ENCODE measurements at regions not wholly inside any gene's neighbourhood (a gene's known extent, or its start where the extent isn't known, plus 50 kb on each side); places are given as distances from the start of the nearest gene placed in this dataset.
"Not testable (repeated sequence)": the region's sequence is repeated elsewhere in the genome, so short reads cannot be mapped to it uniquely, and the experiment has no call there.

DNA sequence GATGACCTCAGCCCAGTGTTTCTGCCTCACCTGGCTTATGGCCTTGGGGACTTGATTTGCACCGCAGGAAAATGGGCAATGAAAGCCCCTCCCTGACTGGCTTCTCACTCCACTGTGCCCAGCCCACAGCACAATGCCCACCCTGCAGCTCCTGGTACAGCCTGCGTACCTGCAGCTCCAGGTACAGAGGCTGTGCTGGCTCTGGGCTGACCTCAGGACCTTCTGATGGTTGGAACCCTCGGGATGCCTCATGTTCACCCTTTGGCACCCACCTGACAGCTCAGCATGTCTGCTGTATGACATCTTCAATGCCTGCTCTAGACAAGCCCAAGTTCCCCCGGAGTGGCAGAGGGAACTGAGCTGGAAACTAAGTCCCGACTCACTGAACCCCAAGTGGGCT is 87.1 kb downstream of the ALG10 start:
- no peak for DNase-seq (ENCODE audit: low read depth)
- no peak overlapping the region for H3K4me3 ChIP-seq (ENCODE audit: low read depth, low read length)
- TF ChIP-seq, protein P1, sequence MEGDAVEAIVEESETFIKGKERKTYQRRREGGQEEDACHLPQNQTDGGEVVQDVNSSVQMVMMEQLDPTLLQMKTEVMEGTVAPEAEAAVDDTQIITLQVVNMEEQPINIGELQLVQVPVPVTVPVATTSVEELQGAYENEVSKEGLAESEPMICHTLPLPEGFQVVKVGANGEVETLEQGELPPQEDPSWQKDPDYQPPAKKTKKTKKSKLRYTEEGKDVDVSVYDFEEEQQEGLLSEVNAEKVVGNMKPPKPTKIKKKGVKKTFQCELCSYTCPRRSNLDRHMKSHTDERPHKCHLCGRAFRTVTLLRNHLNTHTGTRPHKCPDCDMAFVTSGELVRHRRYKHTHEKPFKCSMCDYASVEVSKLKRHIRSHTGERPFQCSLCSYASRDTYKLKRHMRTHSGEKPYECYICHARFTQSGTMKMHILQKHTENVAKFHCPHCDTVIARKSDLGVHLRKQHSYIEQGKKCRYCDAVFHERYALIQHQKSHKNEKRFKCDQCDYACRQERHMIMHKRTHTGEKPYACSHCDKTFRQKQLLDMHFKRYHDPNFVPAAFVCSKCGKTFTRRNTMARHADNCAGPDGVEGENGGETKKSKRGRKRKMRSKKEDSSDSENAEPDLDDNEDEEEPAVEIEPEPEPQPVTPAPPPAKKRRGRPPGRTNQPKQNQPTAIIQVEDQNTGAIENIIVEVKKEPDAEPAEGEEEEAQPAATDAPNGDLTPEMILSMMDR (IDR thresholded peaks at IDR 0.05; ENCODE audit: low read depth, low read length, missing control alignments): no peak

DNA sequence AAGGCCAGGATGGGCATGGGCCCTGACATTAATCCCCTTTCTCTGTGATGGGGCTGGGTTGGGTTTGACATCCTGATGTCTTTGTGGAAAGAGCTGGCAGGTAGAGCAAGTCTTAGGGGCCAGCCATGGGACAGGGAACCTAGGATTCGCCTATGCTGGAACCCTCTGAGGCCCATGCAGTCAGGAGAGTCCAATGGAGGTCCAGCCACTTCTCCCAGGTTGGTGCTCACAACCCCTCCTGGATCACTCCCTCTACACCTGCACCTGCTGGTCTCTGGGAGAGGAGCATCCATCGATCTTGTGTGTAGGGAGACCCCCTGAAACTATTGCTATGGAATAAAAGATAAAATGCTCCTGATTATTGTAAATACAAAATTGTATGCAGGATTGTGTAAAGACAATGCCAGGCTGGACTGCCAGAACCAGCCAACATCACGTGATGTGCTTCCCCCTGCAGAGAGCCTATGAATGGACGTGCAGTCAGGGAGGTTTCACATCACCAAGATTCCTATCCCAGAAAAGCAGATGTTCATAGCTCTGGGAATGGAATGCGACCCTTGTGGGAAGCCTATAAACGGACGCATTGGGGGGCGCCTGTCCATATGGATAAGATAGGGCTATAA is 87.7 kb downstream of the ALG10 start:
- not testable (repeated sequence) for H3K4me3 ChIP-seq (ENCODE audit: low read depth, low read length); DNase-seq (ENCODE audit: low read depth)

DNA sequence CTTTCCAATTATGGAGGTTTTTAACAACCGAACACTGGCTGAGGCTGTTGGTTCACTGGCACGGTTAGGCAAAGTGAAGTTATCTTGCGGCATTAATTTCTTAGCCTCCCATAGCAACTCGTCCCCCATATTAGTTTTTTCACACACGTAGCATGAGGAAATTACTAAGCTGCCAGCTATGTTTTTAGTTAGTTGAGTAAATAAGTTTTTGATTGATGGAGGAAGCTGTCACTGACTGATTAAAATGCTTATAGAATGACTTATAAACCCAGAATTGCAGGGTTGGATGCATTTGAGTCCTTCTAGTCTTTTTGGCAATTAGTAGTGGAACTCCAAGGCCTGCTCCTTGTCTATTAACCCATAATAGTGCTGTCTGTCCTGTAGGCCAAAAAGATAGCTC is 97.1 kb downstream of the ALG10 start:
- TF ChIP-seq, protein P1 (IDR thresholded peaks at IDR 0.05; ENCODE audit: low read depth, low read length, missing control alignments): no peak
- no peak overlapping the region for H3K4me3 ChIP-seq (ENCODE audit: low read depth, low read length)
- no peak for DNase-seq (ENCODE audit: low read depth)

DNA sequence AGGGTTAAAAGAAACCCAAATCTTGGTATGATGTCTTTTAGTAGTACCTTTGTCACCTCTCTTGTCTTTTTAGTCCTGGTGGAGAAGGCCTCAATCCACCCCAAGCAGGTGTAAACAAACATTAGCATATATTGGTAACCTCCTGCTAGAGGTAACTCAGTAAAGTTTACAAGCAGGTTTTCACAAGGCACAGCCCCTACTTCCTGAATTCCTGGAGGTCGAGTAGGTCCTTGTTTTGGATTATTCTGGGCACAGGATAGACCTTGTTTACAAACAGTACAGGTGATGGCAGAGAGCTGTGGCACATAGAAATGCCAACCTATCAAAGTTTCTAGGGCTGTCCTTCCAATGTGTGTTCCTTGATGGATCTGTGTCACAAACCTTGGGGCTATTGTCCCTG is 99.1 kb downstream of the ALG10 start:
- H3K4me3 ChIP-seq (ENCODE audit: low read depth, low read length): no peak overlapping the region
- TF ChIP-seq, protein P1 (IDR thresholded peaks at IDR 0.05; ENCODE audit: low read depth, low read length, missing control alignments): no peak
- DNase-seq (ENCODE audit: low read depth): no peak

DNA sequence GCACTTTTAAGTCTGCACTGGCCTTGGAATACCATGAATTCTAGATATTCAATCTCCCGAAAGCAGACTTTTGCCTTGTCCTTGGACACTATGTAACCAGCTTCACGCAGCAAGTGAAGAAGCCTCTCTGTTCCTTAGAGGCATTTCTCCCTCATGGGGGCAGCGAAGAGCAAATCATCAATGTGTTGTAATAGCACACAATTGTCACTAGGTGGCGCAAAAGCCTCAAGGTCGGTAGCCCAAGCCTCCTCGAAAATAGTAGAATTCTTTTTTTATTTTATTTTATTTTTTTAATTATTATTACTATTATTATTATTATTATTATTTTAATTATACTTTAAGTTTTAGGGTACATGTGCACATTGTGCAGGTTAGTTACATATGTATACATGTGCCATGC is 100.8 kb downstream of the ALG10 start:
- DNase-seq (ENCODE audit: low read depth): peak; percentile 2
- TF ChIP-seq, protein P1 (IDR thresholded peaks at IDR 0.05; ENCODE audit: low read depth, low read length, missing control alignments): peak; percentile 79
- H3K4me3 ChIP-seq (ENCODE audit: low read depth, low read length): not testable (repeated sequence)

DNA sequence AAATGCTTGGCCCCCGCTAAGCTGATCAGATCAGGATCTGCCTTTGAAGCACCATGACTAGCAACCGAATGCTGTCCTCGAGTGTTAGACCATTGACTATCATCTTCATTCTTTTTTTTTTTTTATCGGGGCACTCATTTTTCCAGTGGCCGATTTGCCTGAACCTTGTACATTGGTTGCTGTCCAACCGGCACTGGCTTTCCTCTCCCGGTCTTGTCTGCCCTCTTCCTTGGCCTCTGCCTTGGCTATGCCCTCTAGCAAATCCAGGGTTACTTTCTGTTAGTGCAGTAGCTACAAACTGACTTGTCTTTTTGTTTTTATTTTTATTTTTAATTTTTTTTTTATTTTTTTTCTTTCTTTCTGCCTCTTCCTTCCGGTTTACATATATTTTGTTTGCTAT is 102.3 kb downstream of the ALG10 start:
- no peak for DNase-seq (ENCODE audit: low read depth)
- H3K4me3 ChIP-seq (ENCODE audit: low read depth, low read length): no peak overlapping the region
- TF ChIP-seq, protein P1 (IDR thresholded peaks at IDR 0.05; ENCODE audit: low read depth, low read length, missing control alignments): no peak

DNA sequence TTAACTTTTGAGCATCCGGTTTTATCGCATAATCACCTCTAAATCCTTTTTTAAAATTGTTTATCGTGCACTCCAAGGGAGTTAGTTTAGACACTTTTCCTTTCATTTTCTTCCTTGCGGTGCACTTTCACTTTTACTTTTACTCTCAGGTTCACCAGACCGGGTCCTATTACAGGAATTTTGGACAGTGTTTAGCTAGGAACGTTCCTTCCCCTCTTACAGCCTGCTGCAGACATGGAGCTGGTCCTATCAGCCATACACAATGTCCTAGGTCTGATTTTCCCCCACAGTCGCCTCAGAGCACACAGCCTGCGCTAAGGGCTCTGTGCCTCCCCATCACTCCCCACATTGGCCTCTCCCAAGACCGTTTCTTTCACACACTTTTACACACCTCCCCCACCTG is 103.9 kb downstream of the ALG10 start:
- H3K4me3 ChIP-seq (ENCODE audit: low read depth, low read length): no peak overlapping the region
- DNase-seq (ENCODE audit: low read depth): no peak
- TF ChIP-seq, protein P1 (IDR thresholded peaks at IDR 0.05; ENCODE audit: low read depth, low read length, missing control alignments): no peak
